ENCODE measurements at regions not wholly inside any gene's neighbourhood (a gene's known extent, or its start where the extent isn't known, plus 50 kb on each side); places are given as distances from the start of the nearest gene placed in this dataset.
"Not testable (repeated sequence)": the region's sequence is repeated elsewhere in the genome, so short reads cannot be mapped to it uniquely, and the experiment has no call there.

DNA sequence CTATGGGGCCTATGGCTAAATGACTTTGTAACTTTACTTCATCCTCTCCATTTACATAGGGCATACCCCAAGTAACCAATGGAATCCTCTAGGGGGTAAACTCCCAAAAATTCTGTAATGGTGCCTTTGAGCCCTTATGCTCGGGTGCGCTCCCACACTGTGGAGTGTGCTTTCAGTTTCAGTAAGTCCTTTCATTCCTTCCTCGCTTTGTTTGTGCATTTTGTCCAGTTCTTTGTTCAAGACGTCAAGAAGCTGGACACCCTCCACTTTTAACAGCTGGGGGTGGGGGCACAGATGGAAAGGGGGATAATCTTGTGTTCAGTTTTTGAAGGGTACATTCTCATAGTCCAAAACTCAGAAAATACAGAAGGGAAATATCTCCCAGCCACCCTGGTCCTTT, 84.4 kb upstream of the C2CD4B start:
- Histone ChIP-seq H3K36me3 (no peaks in the 10 kb centered on the region), H3K4me3 (no peak overlapping the region), H3K27me3 (no peaks in the 10 kb centered on the region), H3K9me3 (no peaks in the 10 kb centered on the region), H3K27ac (no peak overlapping the region), H3K4me1 (no peaks in the 10 kb centered on the region)
- DNase-seq (ENCODE audit: low spot score in 2 of 2), result no peak
- TF ChIP-seq, protein P1, sequence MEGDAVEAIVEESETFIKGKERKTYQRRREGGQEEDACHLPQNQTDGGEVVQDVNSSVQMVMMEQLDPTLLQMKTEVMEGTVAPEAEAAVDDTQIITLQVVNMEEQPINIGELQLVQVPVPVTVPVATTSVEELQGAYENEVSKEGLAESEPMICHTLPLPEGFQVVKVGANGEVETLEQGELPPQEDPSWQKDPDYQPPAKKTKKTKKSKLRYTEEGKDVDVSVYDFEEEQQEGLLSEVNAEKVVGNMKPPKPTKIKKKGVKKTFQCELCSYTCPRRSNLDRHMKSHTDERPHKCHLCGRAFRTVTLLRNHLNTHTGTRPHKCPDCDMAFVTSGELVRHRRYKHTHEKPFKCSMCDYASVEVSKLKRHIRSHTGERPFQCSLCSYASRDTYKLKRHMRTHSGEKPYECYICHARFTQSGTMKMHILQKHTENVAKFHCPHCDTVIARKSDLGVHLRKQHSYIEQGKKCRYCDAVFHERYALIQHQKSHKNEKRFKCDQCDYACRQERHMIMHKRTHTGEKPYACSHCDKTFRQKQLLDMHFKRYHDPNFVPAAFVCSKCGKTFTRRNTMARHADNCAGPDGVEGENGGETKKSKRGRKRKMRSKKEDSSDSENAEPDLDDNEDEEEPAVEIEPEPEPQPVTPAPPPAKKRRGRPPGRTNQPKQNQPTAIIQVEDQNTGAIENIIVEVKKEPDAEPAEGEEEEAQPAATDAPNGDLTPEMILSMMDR (IDR thresholded peaks at IDR 0.05), result no peak
- intact Hi-C loops (cut with DNase I), result no loop called here

DNA sequence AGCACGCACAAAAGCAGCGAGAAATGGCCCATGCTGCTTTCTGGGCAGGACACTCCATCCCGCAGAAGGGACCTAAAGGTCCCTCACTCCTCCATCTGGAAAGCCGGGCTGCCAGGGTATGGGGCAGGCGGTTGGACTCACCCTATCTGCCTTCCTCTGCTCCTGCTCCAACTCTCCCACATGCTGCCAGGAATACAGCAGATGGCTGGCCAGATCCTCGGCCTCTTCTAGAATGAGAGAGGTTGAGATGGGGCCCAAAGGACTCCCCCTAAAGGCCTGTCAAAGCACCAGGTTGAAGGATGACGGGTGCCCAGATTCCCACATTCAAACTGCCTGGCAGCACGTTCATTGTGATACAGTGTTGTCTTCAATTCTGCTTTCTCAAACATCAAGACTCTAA, 85.1 kb upstream of the C2CD4B start:
- TF ChIP-seq, protein P1 (IDR thresholded peaks at IDR 0.05), result no peak
- H3K4me3 ChIP-seq, result no peak overlapping the region
- intact Hi-C loops (cut with DNase I), result no loop called here
- no peaks in the 10 kb centered on the region for H3K27me3 ChIP-seq
- H3K27ac ChIP-seq, result no peak overlapping the region
- H3K4me1 ChIP-seq, result no peaks in the 10 kb centered on the region
- no peaks in the 10 kb centered on the region for H3K9me3 ChIP-seq
- H3K36me3 ChIP-seq, result no peaks in the 10 kb centered on the region
- no peak for DNase-seq (ENCODE audit: low spot score in 2 of 2)

DNA sequence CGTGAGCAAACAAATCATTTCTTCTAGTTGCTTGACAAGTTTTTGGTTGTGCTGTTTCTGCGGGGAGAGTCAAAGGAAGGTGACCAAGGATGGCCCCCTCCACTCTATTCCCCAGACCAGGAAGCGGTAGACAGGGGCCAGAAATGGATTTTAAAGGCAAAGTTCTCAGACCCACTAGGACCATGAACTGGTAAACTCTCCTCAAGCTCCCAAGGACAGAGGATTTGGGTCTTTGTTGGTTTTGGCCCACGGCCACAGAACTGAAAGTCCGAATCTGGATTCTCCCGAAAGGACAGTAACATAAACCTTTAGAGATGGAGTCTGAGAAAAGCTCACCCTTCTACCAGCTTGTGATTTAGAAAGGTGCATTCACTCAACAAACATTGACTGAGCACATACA, 85.9 kb upstream of the C2CD4B start:
- intact Hi-C loops (cut with DNase I), result no loop called here
- DNase-seq (ENCODE audit: low spot score in 2 of 2), result no peak
- Histone ChIP-seq H3K36me3 (no peaks in the 10 kb centered on the region), H3K4me3 (no peak overlapping the region), H3K9me3 (no peaks in the 10 kb centered on the region), H3K27ac (no peak overlapping the region), H3K4me1 (no peaks in the 10 kb centered on the region), H3K27me3 (no peaks in the 10 kb centered on the region)
- TF ChIP-seq, protein P1 (IDR thresholded peaks at IDR 0.05), result no peak

DNA sequence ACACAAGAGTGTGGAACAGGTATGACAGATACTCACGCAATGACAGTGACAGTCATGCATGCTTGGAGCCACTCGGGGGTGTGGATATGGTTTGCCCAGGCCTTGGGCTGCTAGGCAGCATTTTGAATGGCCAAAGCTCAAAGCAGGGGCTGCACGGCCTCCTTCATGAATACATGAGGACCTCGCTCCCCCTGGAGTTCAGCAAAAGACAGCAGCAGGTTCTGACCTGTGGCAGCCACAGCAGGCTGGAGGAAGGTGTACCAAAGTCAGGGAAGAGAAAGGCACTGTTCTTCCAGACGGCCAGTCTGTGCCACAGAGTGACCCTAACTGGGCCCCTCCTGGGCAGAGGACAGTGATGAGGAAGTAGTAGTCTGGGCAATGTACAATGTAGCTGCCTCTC, 88.2 kb upstream of the C2CD4B start:
- Histone ChIP-seq H3K4me3 (no peak overlapping the region), H3K27me3 (no peaks in the 10 kb centered on the region), H3K9me3 (no peaks in the 10 kb centered on the region), H3K27ac (no peak overlapping the region), H3K36me3 (no peaks in the 10 kb centered on the region), H3K4me1 (no peaks in the 10 kb centered on the region)
- DNase-seq (ENCODE audit: low spot score in 2 of 2), result no peak
- intact Hi-C loops (cut with DNase I), result no loop called here
- TF ChIP-seq, protein P1 (IDR thresholded peaks at IDR 0.05), result no peak

DNA sequence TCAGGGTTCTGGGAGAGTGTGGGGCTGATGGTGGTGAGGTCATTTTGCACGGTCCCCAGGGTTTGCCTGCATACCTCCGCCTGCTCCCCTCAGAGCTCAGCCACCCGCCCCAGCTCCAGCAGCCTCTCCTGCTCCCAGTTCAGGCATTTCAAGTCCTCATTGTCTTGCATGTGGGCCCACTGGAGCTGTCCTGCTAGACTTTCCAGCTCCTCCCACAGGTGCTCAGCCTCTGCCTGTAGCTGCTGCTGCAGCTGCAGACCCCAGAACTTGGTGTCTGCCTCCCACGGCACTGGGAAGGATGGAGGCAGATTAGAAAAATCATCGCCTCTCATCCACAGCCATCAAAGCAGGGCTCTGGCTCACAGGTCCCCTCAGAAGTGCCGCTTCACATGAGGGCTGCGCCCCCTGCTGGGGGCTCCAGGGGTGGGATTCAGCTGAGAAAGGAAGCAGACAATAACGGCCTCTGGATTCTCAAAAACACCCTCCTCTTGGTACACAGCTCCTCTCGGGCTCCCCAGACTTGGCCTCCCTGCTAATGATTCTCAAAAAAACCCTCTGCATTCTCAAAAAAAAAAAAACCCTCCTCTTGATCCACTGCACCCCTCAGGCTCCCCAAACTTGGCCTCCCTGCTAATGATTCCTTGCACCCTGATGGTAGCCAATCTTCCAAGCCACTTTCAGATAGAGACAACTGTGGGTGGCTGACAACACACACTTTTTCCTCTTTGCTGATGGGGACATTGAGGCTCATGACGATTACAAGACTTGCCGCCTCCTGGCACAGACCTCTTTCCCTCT, 89.3 kb upstream of the C2CD4B start:
- no peaks in the 10 kb centered on the region for H3K4me1 ChIP-seq
- peak in 1 of 2 donors; percentile 70 for DNase-seq (ENCODE audit: low spot score in 2 of 2)
- H3K27me3 ChIP-seq, result no peaks in the 10 kb centered on the region
- H3K36me3 ChIP-seq, result no peaks in the 10 kb centered on the region
- H3K27ac ChIP-seq, result no peak overlapping the region
- H3K4me3 ChIP-seq, result no peak overlapping the region
- H3K9me3 ChIP-seq, result no peaks in the 10 kb centered on the region
- TF ChIP-seq, protein P1 (IDR thresholded peaks at IDR 0.05), result peak in 2 of 3 experiments; percentile 27 to 55
- intact Hi-C loops (cut with DNase I), result no loop called here

DNA sequence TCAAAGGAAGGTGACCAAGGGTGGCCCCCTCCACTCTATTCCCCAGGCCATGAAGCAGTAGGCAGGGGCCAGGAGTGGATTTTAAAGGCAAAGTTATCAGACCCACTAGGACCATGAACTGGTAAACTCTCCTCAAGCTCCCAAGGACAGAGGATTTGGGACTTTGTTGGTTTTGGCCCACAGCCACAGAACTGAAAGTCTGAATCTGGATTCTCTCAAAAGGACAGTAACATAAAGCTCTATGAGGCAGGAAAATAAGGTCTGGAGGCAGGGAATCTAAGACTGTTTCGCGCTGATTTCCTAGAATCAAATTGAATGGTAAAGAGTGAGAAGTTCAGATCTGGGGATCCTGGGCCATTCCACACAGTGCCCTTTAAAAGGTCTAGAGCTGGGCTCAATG, 91.3 kb upstream of the C2CD4B start:
- H3K4me3 ChIP-seq; DNase-seq (ENCODE audit: low spot score in 2 of 2); H3K4me1 ChIP-seq; H3K36me3 ChIP-seq; H3K27me3 ChIP-seq; H3K27ac ChIP-seq; intact Hi-C loops (cut with DNase I); H3K9me3 ChIP-seq: not testable (repeated sequence)

Data from ascending aorta (tissue), 2 donors.